GM23248 (cell line): ENCODE measurements at regions not wholly inside any gene's neighbourhood (a gene's known extent, or its start where the extent isn't known, plus 50 kb on each side); places are given as distances from the start of the nearest gene placed in this dataset.

Source experiments
- DNase-seq: peaks from one replicate; pipeline ENCODE4 v3.0.0-alpha.2; 2015
- H2AFZ ChIP-seq: fragments of 200-600 bp; sonication (generic); 2 replicates; pipeline ENCODE4 v1.6.1; 2016; ENCODE audit warnings: antibody characterized with exemption
- H3F3A ChIP-seq: fragments of 200-600 bp; sonication (generic); 2 replicates; pipeline ENCODE4 v1.6.1; 2016; ENCODE audit warnings: mild to moderate bottlenecking, antibody characterized with exemption, mixed run types; ENCODE audit not compliant: insufficient read depth
- H3K27ac ChIP-seq: fragments of 200-600 bp; sonication (generic); 2 replicates; pipeline ENCODE4 v1.5.1; 2016; ENCODE audit warnings: mild to moderate bottlenecking
- H3K27me3 ChIP-seq: fragments of 200-600 bp; sonication (generic); replicated peaks from 2 replicates; pipeline ENCODE4 v1.6.1; 2016; ENCODE audit warnings: mild to moderate bottlenecking; ENCODE audit not compliant: insufficient read depth
- H3K36me3 ChIP-seq: fragments of 200-600 bp; sonication (generic); 2 replicates; pipeline ENCODE4 v1.6.1; 2016; ENCODE audit warnings: low read depth, mild to moderate bottlenecking
- H3K4me1 ChIP-seq: fragments of 200-600 bp; sonication (generic); 2 replicates; pipeline ENCODE4 v1.6.1; 2016; ENCODE audit warnings: mild to moderate bottlenecking; ENCODE audit not compliant: insufficient read depth
- H3K4me2 ChIP-seq: fragments of 200-600 bp; sonication (generic); one replicate; pipeline ENCODE4 v1.6.1; 2016; ENCODE audit warnings: mild to moderate bottlenecking; ENCODE audit not compliant: unreplicated experiment
- H3K4me3 ChIP-seq: fragments of 200-600 bp; sonication (generic); 2 replicates; pipeline ENCODE4 v1.5.1; 2016; ENCODE audit warnings: mild to moderate bottlenecking
- H3K79me2 ChIP-seq: fragments of 200-600 bp; sonication (generic); 2 replicates; pipeline ENCODE4 v1.6.1; 2016; ENCODE audit warnings: mild to moderate bottlenecking; ENCODE audit not compliant: insufficient read depth
- H3K9ac ChIP-seq: fragments of 200-600 bp; sonication (generic); 2 replicates; pipeline ENCODE4 v1.6.1; 2016; ENCODE audit warnings: mild to moderate bottlenecking
- H3K9me2 ChIP-seq: fragments of 200-600 bp; sonication (generic); 2 replicates; pipeline ENCODE4 v1.6.1; 2016; ENCODE audit warnings: mixed run types, mild to moderate bottlenecking, moderate library complexity; ENCODE audit not compliant: insufficient read depth
- H3K9me3 ChIP-seq: fragments of 200-600 bp; sonication (generic); one replicate; pipeline ENCODE4 v1.6.1; 2017; ENCODE audit warnings: low read depth
- H4K20me1 ChIP-seq: fragments of 200-600 bp; sonication (generic); 2 replicates; pipeline ENCODE4 v1.6.0; 2016; ENCODE audit not compliant: insufficient read depth
- EZH2 ChIP-seq: fragments of 200-600 bp; sonication (generic); IDR thresholded peaks from 2 replicates; pipeline ENCODE4 v1.6.1; 2018; ENCODE audit warnings: antibody characterized with exemption, mild to moderate bottlenecking; ENCODE audit not compliant: insufficient read depth, poor library complexity, severe bottlenecking
- EZH2phosphoT487 ChIP-seq: fragments of 200-600 bp; sonication (generic); IDR thresholded peaks from 2 replicates; pipeline ENCODE4 v1.6.1; 2018; ENCODE audit warnings: antibody characterized with exemption, moderate library complexity, mild to moderate bottlenecking, low read depth; ENCODE audit not compliant: insufficient read depth
- WGBS, 2 experiments: methylation state at CpG; one replicate each; pipeline ENCODE4 v1.1.6; 2015 to 2017; ENCODE audit warnings: low lambda C conversion rate in 2 of 2, low coverage in 1 of 2; ENCODE audit errors: missing lambda C conversion rate in 2 of 2; 5-methylcytosine and 5-hydroxymethylcytosine counted together
- in situ Hi-C: fragments of 300-500 bp; cut with MboI; formaldehyde crosslinking; loops from 2 replicates; pipeline ENCODE4 v1.15.0; 2020

- H3K36me3 ChIP-seq = no peaks in the 10 kb centered on the region
- no peaks in the 10 kb centered on the region for H4K20me1 ChIP-seq
- H3K9ac ChIP-seq = no peak overlapping the region
- H3K79me2 ChIP-seq = no peaks in the 10 kb centered on the region
- WGBS, 2 experiments = 39 to 44% methylated on average over 1 of the region's 1 CpG
- no peaks in the 10 kb centered on the region for H3F3A ChIP-seq
- H3K9me3 ChIP-seq = no peaks in the 10 kb centered on the region
- H3K27me3 ChIP-seq = no peaks in the 10 kb centered on the region
- no peak for DNase-seq
- H3K4me1 ChIP-seq = peaks cover 7% of the 10 kb centered on the region; the same call in 1 of the 2 replicates
- no peak for TF ChIP-seq EZH2phosphoT487
- TF ChIP-seq EZH2 = no peak
- no peak overlapping the region for H3K27ac ChIP-seq
- H3K4me2 ChIP-seq = no peak overlapping the region
- in situ Hi-C loops = no loop called here
- no peak overlapping the region for H3K4me3 ChIP-seq
- H3K9me2 ChIP-seq = 0 out of 2 replicates have a peak, but pooled peaks cover 6% of the 10 kb centered on the region
- H2AFZ ChIP-seq = no peak overlapping the region
Measured at GRCh38 chr16:72282362-72282761, 110.4 kb upstream of the PMFBP1 start.

GRCh38 chr16:72278301-72278700, 106.3 kb upstream of the PMFBP1 start:
- in situ Hi-C loops = no loop called here
- Histone ChIP-seq H3K9me3 (no peaks in the 10 kb centered on the region), H2AFZ (no peak overlapping the region), H3K79me2 (no peaks in the 10 kb centered on the region), H4K20me1 (no peaks in the 10 kb centered on the region), H3K27ac (no peak overlapping the region), H3F3A (no peaks in the 10 kb centered on the region), H3K4me1 (no peaks in the 10 kb centered on the region), H3K27me3 (no peaks in the 10 kb centered on the region), H3K4me3 (no peak overlapping the region), H3K9me2 (no peaks in the 10 kb centered on the region), H3K36me3 (no peaks in the 10 kb centered on the region), H3K9ac (no peak overlapping the region), H3K4me2 (no peak overlapping the region)
- 96 to 97% methylated on average over 3 of the region's 3 CpGs for WGBS, 2 experiments
- no peak for DNase-seq
- TF ChIP-seq EZH2phosphoT487 = no peak
- TF ChIP-seq EZH2 = no peak

- H3K4me3 ChIP-seq = no peak overlapping the region
- no peak overlapping the region for H3K27ac ChIP-seq
- no peaks in the 10 kb centered on the region for H3K9me3 ChIP-seq
- no peaks in the 10 kb centered on the region for H3K36me3 ChIP-seq
- no peaks in the 10 kb centered on the region for H4K20me1 ChIP-seq
- H3K79me2 ChIP-seq = no peaks in the 10 kb centered on the region
- in situ Hi-C loops = no loop called here
- H3K27me3 ChIP-seq = no peaks in the 10 kb centered on the region
- H3K9ac ChIP-seq = no peak overlapping the region
- no peak overlapping the region for H2AFZ ChIP-seq
- H3F3A ChIP-seq = no peaks in the 10 kb centered on the region
- H3K9me2 ChIP-seq = no peaks in the 10 kb centered on the region
- H3K4me1 ChIP-seq = no peaks in the 10 kb centered on the region
- DNase-seq = no peak
- no peak for TF ChIP-seq EZH2
- H3K4me2 ChIP-seq = no peak overlapping the region
- WGBS, 2 experiments = 71 to 79% methylated on average over 2 of the region's 2 CpGs
Measured at GRCh38 chr16:72277749-72278148, 105.8 kb upstream of the PMFBP1 start.

- TF ChIP-seq EZH2phosphoT487 (no peak), EZH2 (no peak)
- in situ Hi-C loops = no loop called here
Measured at GRCh38 chr16:72271699-72272240, 99.8 kb upstream of the PMFBP1 start.

GRCh38 chr16:72270531-72270930, 98.6 kb upstream of the PMFBP1 start:
- TF ChIP-seq EZH2 (no peak), EZH2phosphoT487 (no peak)
- DNase-seq = no peak
- no peaks in the 10 kb centered on the region for H3K36me3 ChIP-seq

More at GRCh38 chr16:72271699-72272240, 99.8 kb upstream of the PMFBP1 start:
- no peak for DNase-seq
- no peaks in the 10 kb centered on the region for H3K79me2 ChIP-seq
- H3F3A ChIP-seq = no peaks in the 10 kb centered on the region
- H4K20me1 ChIP-seq = no peaks in the 10 kb centered on the region
- H3K9me2 ChIP-seq = no peaks in the 10 kb centered on the region
- H3K36me3 ChIP-seq = no peaks in the 10 kb centered on the region
- no peaks in the 10 kb centered on the region for H3K9me3 ChIP-seq
- no peak overlapping the region for H2AFZ ChIP-seq
- H3K4me3 ChIP-seq = no peak overlapping the region
- WGBS, 2 experiments = 86 to 98% methylated on average over 3 of the region's 3 CpGs
- H3K4me2 ChIP-seq = no peak overlapping the region
- no peak overlapping the region for H3K27ac ChIP-seq
- H3K27me3 ChIP-seq = no peaks in the 10 kb centered on the region
- no peak overlapping the region for H3K9ac ChIP-seq
- no peaks in the 10 kb centered on the region for H3K4me1 ChIP-seq

More at GRCh38 chr16:72270531-72270930, 98.6 kb upstream of the PMFBP1 start:
- no peaks in the 10 kb centered on the region for H3K9me3 ChIP-seq
- H4K20me1 ChIP-seq = no peaks in the 10 kb centered on the region
- no peak overlapping the region for H2AFZ ChIP-seq
- H3K9me2 ChIP-seq = no peaks in the 10 kb centered on the region
- no peak overlapping the region for H3K9ac ChIP-seq
- H3K4me2 ChIP-seq = no peak overlapping the region
- H3F3A ChIP-seq = no peaks in the 10 kb centered on the region
- no peaks in the 10 kb centered on the region for H3K27me3 ChIP-seq
- H3K79me2 ChIP-seq = no peaks in the 10 kb centered on the region
- in situ Hi-C loops = no loop called here
- 33 to 60% methylated on average over 1 of the region's 1 CpG for WGBS, 2 experiments
- no peak overlapping the region for H3K27ac ChIP-seq
- H3K4me1 ChIP-seq = no peaks in the 10 kb centered on the region
- H3K4me3 ChIP-seq = no peak overlapping the region
